ENCODE measurements at regions not wholly inside any gene's neighbourhood (a gene's known extent, or its start where the extent isn't known, plus 50 kb on each side); places are given as distances from the start of the nearest gene placed in this dataset.
"Not testable (repeated sequence)": the region's sequence is repeated elsewhere in the genome, so short reads cannot be mapped to it uniquely, and the experiment has no call there.

GRCh38 chr2:2649109-2650072, 318.3 kb upstream of the MYT1L start:
- no peak overlapping the region for H3K27ac ChIP-seq
- 0 to 100% (median 80%) methylated on average over 1 to 14 of the region's 36 CpGs; no CpG with 5 or more reads in 1 of the 10 experiments for WGBS, 10 experiments
- H3K4me1 ChIP-seq (replicated peaks in 1 of 2) = peaks cover 3 to 18% of the 10 kb centered on the region in 2 donors
- ATAC-seq (replicated peaks in 6 of 8) = no peak
- in situ Hi-C loops (cut with MboI; ENCODE audit: low pct_unique_long_range_greater_than_20kb in 2 of 9, low sequenced_read_pairs in 9 of 9, unreplicated experiment in 9 of 9) = no loop called here
- H3K4me3 ChIP-seq = no peak overlapping the region

GRCh38 chr2:2648094-2648493, 317.0 kb upstream of the MYT1L start:
- Histone ChIP-seq H3K4me3 (no peak overlapping the region), H3K27ac (no peak overlapping the region), H3K4me1 (replicated peaks in 1 of 2) (peaks cover 2 to 5% of the 10 kb centered on the region in 2 donors)
- no peak for ATAC-seq (replicated peaks in 6 of 8)
- in situ Hi-C loops (cut with MboI; ENCODE audit: low pct_unique_long_range_greater_than_20kb in 2 of 9, low sequenced_read_pairs in 9 of 9, unreplicated experiment in 9 of 9) = no loop called here
- 7 to 100% (median 86%) methylated on average over 1 to 7 of the region's 8 CpGs; no CpG with 5 or more reads in 4 of the 10 experiments for WGBS, 10 experiments

GRCh38 chr2:2647141-2647541, 316.1 kb upstream of the MYT1L start:
- no peak for ATAC-seq (replicated peaks in 6 of 8)
- 31 to 92% (median 65%) methylated on average over 1 to 9 of the region's 9 CpGs; no CpG with 5 or more reads in 1 of the 10 experiments for WGBS, 10 experiments
- no peak overlapping the region for H3K27ac ChIP-seq

GRCh38 chr2:2646433-2647051, 315.5 kb upstream of the MYT1L start:
- no peak overlapping the region for H3K27ac ChIP-seq
- no peak overlapping the region for H3K4me3 ChIP-seq
- H3K4me1 ChIP-seq (replicated peaks in 1 of 2) = peaks cover 0 to 7% of the 10 kb centered on the region in 2 donors
- in situ Hi-C loops (cut with MboI; ENCODE audit: low pct_unique_long_range_greater_than_20kb in 2 of 9, low sequenced_read_pairs in 9 of 9, unreplicated experiment in 9 of 9) = no loop called here
- WGBS, 10 experiments = 0 to 89% (median 48%) methylated on average over 2 to 7 of the region's 8 CpGs; no CpG with 5 or more reads in 1 of the 10 experiments
- no peak for ATAC-seq (replicated peaks in 6 of 8)

More at GRCh38 chr2:2647141-2647541, 316.1 kb upstream of the MYT1L start:
- Histone ChIP-seq H3K4me1 (replicated peaks in 1 of 2) (peaks cover 0 to under 1% of the 10 kb centered on the region in 2 donors), H3K4me3 (no peak overlapping the region)
- in situ Hi-C loops (cut with MboI; ENCODE audit: low pct_unique_long_range_greater_than_20kb in 2 of 9, low sequenced_read_pairs in 9 of 9, unreplicated experiment in 9 of 9) = no loop called here

- Histone ChIP-seq H3K4me1 (replicated peaks in 1 of 2) (peaks cover 9 to 19% of the 10 kb centered on the region in 2 donors), H3K4me3 (no peak overlapping the region), H3K27ac (no peak overlapping the region)
- in situ Hi-C loops (cut with MboI; ENCODE audit: low pct_unique_long_range_greater_than_20kb in 2 of 9, low sequenced_read_pairs in 9 of 9, unreplicated experiment in 9 of 9) = no loop called here
- no peak for ATAC-seq (replicated peaks in 6 of 8)
- 0 to 100% (median 80%) methylated on average over 1 to 5 of the region's 19 CpGs; no CpG with 5 or more reads in 3 of the 10 experiments for WGBS, 10 experiments
These were observed 314.2 kb upstream of the MYT1L start for GRCh38 chr2:2645162-2645855.

GRCh38 chr2:2644751-2645150, 313.7 kb upstream of the MYT1L start:
- H3K4me3 ChIP-seq; ATAC-seq (replicated peaks in 6 of 8); in situ Hi-C loops (cut with MboI; ENCODE audit: low pct_unique_long_range_greater_than_20kb in 2 of 9, low sequenced_read_pairs in 9 of 9, unreplicated experiment in 9 of 9); H3K27ac ChIP-seq: not testable (repeated sequence)
- H3K4me1 ChIP-seq (replicated peaks in 1 of 2) = peaks cover 13 to 25% of the 10 kb centered on the region in 2 donors
- WGBS, 10 experiments = no CpG with 5 or more reads among the region's 9 CpGs

GRCh38 chr2:2644040-2644439, 313.0 kb upstream of the MYT1L start:
- in situ Hi-C loops (cut with MboI; ENCODE audit: low pct_unique_long_range_greater_than_20kb in 2 of 9, low sequenced_read_pairs in 9 of 9, unreplicated experiment in 9 of 9) = no loop called here
- peaks cover 21 to 32% of the 10 kb centered on the region in 2 donors for H3K4me1 ChIP-seq (replicated peaks in 1 of 2)

GRCh38 chr2:2642906-2643890, 312.1 kb upstream of the MYT1L start:
- H3K4me1 ChIP-seq (replicated peaks in 1 of 2) = peaks cover 29 to 40% of the 10 kb centered on the region in 2 donors
- no peak overlapping the region for H3K27ac ChIP-seq
- in situ Hi-C loops (cut with MboI; ENCODE audit: low pct_unique_long_range_greater_than_20kb in 2 of 9, low sequenced_read_pairs in 9 of 9, unreplicated experiment in 9 of 9) = no loop called here
- H3K4me3 ChIP-seq = no peak overlapping the region
- 0 to 95% (median 73%) methylated on average over 2 to 16 of the region's 29 CpGs; no CpG with 5 or more reads in 4 of the 10 experiments for WGBS, 10 experiments
- ATAC-seq (replicated peaks in 6 of 8) = no peak

More at GRCh38 chr2:2644040-2644439, 313.0 kb upstream of the MYT1L start:
- no peak overlapping the region for H3K27ac ChIP-seq
- H3K4me3 ChIP-seq = no peak overlapping the region
- WGBS, 10 experiments = 80 to 83% methylated on average over 1 of the region's 1 CpG; no CpG with 5 or more reads in 8 of the 10 experiments
- ATAC-seq (replicated peaks in 6 of 8) = no peak

- ATAC-seq (replicated peaks in 6 of 8) = no peak
- in situ Hi-C loops (cut with MboI; ENCODE audit: low pct_unique_long_range_greater_than_20kb in 2 of 9, low sequenced_read_pairs in 9 of 9, unreplicated experiment in 9 of 9) = no loop called here
- 5 to 100% (median 83%) methylated on average over 1 to 5 of the region's 17 CpGs; no CpG with 5 or more reads in 2 of the 10 experiments for WGBS, 10 experiments
- Histone ChIP-seq H3K4me3 (no peak overlapping the region), H3K27ac (no peak overlapping the region), H3K4me1 (replicated peaks in 1 of 2) (peaks cover 31 to 55% of the 10 kb centered on the region in 2 donors)
These were observed 310.7 kb upstream of the MYT1L start for GRCh38 chr2:2641541-2642410.

- ATAC-seq (replicated peaks in 6 of 8) = no peak
- no peak overlapping the region for H3K4me3 ChIP-seq
- WGBS, 10 experiments = 0 to 83% (median 40%) methylated on average over 1 to 2 of the region's 3 CpGs; no CpG with 5 or more reads in 4 of the 10 experiments
- peaks cover 31 to 55% of the 10 kb centered on the region in 2 donors for H3K4me1 ChIP-seq (replicated peaks in 1 of 2)
- in situ Hi-C loops (cut with MboI; ENCODE audit: low pct_unique_long_range_greater_than_20kb in 2 of 9, low sequenced_read_pairs in 9 of 9, unreplicated experiment in 9 of 9) = no loop called here
- H3K27ac ChIP-seq = no peak overlapping the region
These were observed 309.7 kb upstream of the MYT1L start for GRCh38 chr2:2640818-2641217.

GRCh38 chr2:2640371-2640770, 309.3 kb upstream of the MYT1L start:
- Histone ChIP-seq H3K4me3 (no peak overlapping the region), H3K27ac (peak overlapping the region in 1 of 2 donors; percentile 73), H3K4me1 (replicated peaks in 1 of 2) (peaks cover 31 to 55% of the 10 kb centered on the region in 2 donors)
- in situ Hi-C loops (cut with MboI; ENCODE audit: low pct_unique_long_range_greater_than_20kb in 2 of 9, low sequenced_read_pairs in 9 of 9, unreplicated experiment in 9 of 9) = no loop called here
- no peak for ATAC-seq (replicated peaks in 6 of 8)
- WGBS, 10 experiments = 14 to 100% (median 80%) methylated on average over 1 to 6 of the region's 7 CpGs; no CpG with 5 or more reads in 2 of the 10 experiments
